A673 (cell line): ENCODE measurements at regions not wholly inside any gene's neighbourhood (a gene's known extent, or its start where the extent isn't known, plus 50 kb on each side); places are given as distances from the start of the nearest gene placed in this dataset.
"Not testable (repeated sequence)": the region's sequence is repeated elsewhere in the genome, so short reads cannot be mapped to it uniquely, and the experiment has no call there.

Source experiments
- BruUV-seq: library from RNA; stranded (reverse); fragments of 400-500 nt; replicated peaks from 2 replicates; lab custom pipeline; 2021; lab: Mats Ljungman, UMichigan
- CTCF ChIA-PET: fragments of 300-600 bp; sonication (Branson Sonifier 250); formaldehyde crosslinking; loops from one replicate; lab custom pipeline; 2022; ENCODE audit warnings: antibody characterized with exemption; lab: Charles Lee
- POLR2A ChIA-PET: fragments of 300-600 bp; sonication (Branson Sonifier 250); formaldehyde crosslinking; loops from one replicate; lab custom pipeline; 2022; ENCODE audit warnings: antibody characterized with exemption; ENCODE audit not compliant: low non-redundant PET; lab: Charles Lee
- DNase-seq: peaks from one replicate; pipeline ENCODE4 v3.0.0-alpha.2; 2015; ENCODE audit warnings: low spot score
- H3K27ac ChIP-seq: fragments of 200-600 bp; sonication (generic); 2 replicates; pipeline ENCODE4 v1.5.1; 2016; ENCODE audit warnings: mixed run types, low read depth, mild to moderate bottlenecking, mixed read lengths, antibody characterized with exemption, low read length; ENCODE audit not compliant: poor library complexity, severe bottlenecking
- H3K27me3 ChIP-seq: fragments of 200-600 bp; sonication (generic); replicated peaks from 2 replicates; pipeline ENCODE4 v1.6.1; 2017; ENCODE audit warnings: mixed run types, low read depth, mild to moderate bottlenecking, mixed read lengths, antibody characterized with exemption, low read length; ENCODE audit not compliant: insufficient read depth, poor library complexity
- H3K36me3 ChIP-seq: fragments of 200-600 bp; sonication (generic); 2 replicates; pipeline ENCODE4 v1.6.1; 2016; ENCODE audit warnings: mixed run types, mild to moderate bottlenecking, mixed read lengths, antibody characterized with exemption, low read length; ENCODE audit not compliant: insufficient read depth, poor library complexity, severe bottlenecking
- H3K4me1 ChIP-seq: fragments of 200-600 bp; sonication (generic); 2 replicates; pipeline ENCODE4 v1.6.1; 2017; ENCODE audit warnings: mixed run types, mild to moderate bottlenecking, mixed read lengths, antibody characterized with exemption, low read length; ENCODE audit not compliant: insufficient read depth, poor library complexity, severe bottlenecking
- H3K4me3 ChIP-seq: fragments of 200-600 bp; sonication (generic); 2 replicates; pipeline ENCODE4 v1.5.1; 2016; ENCODE audit warnings: low read depth, mixed run types, mild to moderate bottlenecking, mixed read lengths, low read length; ENCODE audit not compliant: poor library complexity, severe bottlenecking
- H3K9me3 ChIP-seq: fragments of 200-600 bp; sonication (generic); 2 replicates; pipeline ENCODE4 v1.6.1; 2016; ENCODE audit warnings: mixed run types, low read depth, mild to moderate bottlenecking, mixed read lengths, antibody characterized with exemption, low read length; ENCODE audit not compliant: poor library complexity, severe bottlenecking
- EZH2 ChIP-seq: fragments of 200-600 bp; sonication (generic); IDR thresholded peaks from 2 replicates; pipeline ENCODE4 v1.6.1; 2017; ENCODE audit warnings: borderline replicate concordance, low read depth, mild to moderate bottlenecking, mixed read lengths, antibody characterized with exemption, low read length; ENCODE audit not compliant: poor library complexity, severe bottlenecking
- intact Hi-C: fragments of 100-400 bp; cut with micrococcal nuclease; formaldehyde crosslinking; loops from one replicate; pipeline ENCODE4 v1.10.0; 2022; ENCODE audit not compliant: unreplicated experiment
- TF ChIP-seq, protein P1 (sequence below): fragments of 300-800, 200-600 bp; sonication (generic); conservative IDR thresholded peaks from 2 replicates; pipeline ENCODE4 v1.5.1; 2017; ENCODE audit warnings: low read depth, mild to moderate bottlenecking, antibody characterized with exemption, low read length, moderate library complexity, mixed read lengths

DNA sequence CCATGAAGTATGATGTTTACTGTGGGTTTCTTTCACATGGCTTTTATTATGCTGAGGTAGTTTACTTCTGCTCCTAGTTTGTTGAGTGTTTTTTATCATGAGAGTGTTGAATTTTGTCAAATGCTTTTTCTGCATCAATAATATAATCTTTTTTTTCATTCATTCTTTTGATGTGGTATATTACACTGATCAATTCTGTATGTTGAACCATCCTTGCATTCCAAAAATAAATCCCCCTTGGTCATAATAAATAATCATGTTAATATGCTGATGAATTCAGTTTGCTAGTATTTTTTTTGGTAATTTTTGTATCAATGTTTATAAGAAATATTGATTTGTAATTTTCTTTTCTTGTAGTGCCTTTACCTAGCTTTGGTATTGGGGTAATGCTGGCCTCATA is 97.9 kb upstream of the ZNF648 start:
- H3K27ac ChIP-seq: no peak overlapping the region
- CTCF ChIA-PET: no interaction called here
- intact Hi-C loops: no loop called here
- BruUV-seq: no TSS peak
- no peak overlapping the region for H3K4me3 ChIP-seq
- TF ChIP-seq, protein P1, sequence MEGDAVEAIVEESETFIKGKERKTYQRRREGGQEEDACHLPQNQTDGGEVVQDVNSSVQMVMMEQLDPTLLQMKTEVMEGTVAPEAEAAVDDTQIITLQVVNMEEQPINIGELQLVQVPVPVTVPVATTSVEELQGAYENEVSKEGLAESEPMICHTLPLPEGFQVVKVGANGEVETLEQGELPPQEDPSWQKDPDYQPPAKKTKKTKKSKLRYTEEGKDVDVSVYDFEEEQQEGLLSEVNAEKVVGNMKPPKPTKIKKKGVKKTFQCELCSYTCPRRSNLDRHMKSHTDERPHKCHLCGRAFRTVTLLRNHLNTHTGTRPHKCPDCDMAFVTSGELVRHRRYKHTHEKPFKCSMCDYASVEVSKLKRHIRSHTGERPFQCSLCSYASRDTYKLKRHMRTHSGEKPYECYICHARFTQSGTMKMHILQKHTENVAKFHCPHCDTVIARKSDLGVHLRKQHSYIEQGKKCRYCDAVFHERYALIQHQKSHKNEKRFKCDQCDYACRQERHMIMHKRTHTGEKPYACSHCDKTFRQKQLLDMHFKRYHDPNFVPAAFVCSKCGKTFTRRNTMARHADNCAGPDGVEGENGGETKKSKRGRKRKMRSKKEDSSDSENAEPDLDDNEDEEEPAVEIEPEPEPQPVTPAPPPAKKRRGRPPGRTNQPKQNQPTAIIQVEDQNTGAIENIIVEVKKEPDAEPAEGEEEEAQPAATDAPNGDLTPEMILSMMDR: no peak
- TF ChIP-seq EZH2: no peak
- H3K27me3 ChIP-seq: no peaks in the 10 kb centered on the region
- H3K9me3 ChIP-seq: peaks cover 3% of the 10 kb centered on the region
- DNase-seq: no peak
- H3K36me3 ChIP-seq: no peaks in the 10 kb centered on the region
- POLR2A ChIA-PET: no interaction called here
- H3K4me1 ChIP-seq: no peaks in the 10 kb centered on the region

DNA sequence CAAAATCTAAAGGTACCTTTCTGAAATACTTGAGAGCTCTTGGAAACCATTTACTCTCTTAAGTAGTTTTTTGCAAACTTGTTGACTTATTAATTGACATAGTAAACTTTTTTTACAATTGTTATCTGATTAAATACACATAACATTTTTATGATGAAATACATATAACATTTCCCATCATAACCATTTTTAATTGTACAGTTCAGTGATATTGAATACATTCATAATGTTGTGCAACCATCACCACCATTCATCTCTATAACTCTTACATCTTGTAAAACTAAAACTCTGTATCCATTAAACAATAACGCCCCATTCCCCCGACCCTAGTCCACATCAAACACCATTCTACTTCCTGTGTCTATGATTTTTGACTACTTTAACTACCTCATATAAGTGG is 95.7 kb upstream of the ZNF648 start:
- no peak for DNase-seq
- Histone ChIP-seq H3K4me1 (no peaks in the 10 kb centered on the region), H3K9me3 (peaks cover 3% of the 10 kb centered on the region), H3K27ac (no peak overlapping the region), H3K36me3 (no peaks in the 10 kb centered on the region), H3K27me3 (no peaks in the 10 kb centered on the region), H3K4me3 (no peak overlapping the region)
- intact Hi-C loops: no loop called here
- no peak for TF ChIP-seq EZH2
- TF ChIP-seq, protein P1: no peak
- BruUV-seq: no TSS peak
- ChIA-PET CTCF (no interaction called here), POLR2A (no interaction called here)

DNA sequence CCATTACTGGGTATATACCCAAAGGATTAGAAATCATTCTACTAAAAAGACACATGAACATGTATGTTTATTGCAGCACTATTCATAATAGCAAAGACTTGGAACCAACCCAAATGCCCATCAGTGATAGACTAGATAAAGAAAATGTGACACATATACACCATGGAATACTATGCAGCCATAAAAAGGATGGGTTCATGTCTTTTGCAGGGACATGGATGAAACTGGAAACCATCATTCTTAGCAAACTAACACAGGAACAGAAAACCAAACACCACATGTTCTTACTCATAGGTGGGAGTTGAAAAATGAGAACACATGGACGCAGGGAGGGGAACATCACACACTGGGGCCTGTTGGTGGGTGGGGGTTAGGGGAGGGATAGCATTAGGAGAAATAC is 92.9 kb upstream of the ZNF648 start:
- BruUV-seq, H3K4me1 ChIP-seq, DNase-seq, H3K4me3 ChIP-seq, H3K27me3 ChIP-seq, CTCF ChIA-PET, intact Hi-C loops, H3K9me3 ChIP-seq, H3K36me3 ChIP-seq, POLR2A ChIA-PET, H3K27ac ChIP-seq: not testable (repeated sequence)

DNA sequence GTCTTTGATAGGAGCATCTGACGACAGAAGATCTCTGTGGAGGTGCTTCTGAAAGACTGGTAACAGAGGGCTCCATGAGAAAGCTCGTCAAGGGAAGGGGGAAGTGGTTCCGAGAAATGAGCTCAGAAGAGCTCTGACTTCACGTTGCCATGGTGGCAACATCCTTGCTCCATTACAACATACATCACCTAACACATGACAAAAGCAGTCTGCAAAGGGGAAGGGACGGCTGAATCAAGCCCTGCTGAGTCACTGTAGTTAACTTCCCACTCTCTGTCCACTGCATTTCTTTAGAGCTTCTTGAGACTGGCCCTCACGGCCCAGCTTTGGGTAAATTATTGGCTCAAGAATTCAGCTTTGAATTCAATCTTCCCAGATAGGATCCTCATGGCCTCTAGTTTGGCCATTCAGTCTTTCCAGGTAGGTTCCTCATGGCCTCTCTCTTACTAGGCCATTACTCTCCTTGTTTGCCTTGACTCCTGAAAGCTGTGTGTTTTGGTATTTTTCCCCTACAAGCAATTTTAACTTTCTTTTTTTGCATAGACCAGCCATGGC is 88.0 kb upstream of the ZNF648 start:
- no peak overlapping the region for H3K4me3 ChIP-seq
- no TSS peak for BruUV-seq
- CTCF ChIA-PET: no interaction called here
- TF ChIP-seq, protein P1: no peak
- no peak for TF ChIP-seq EZH2
- no peaks in the 10 kb centered on the region for H3K27me3 ChIP-seq
- no peak overlapping the region for H3K27ac ChIP-seq
- no peaks in the 10 kb centered on the region for H3K36me3 ChIP-seq
- H3K4me1 ChIP-seq: no peaks in the 10 kb centered on the region
- POLR2A ChIA-PET: no interaction called here
- H3K9me3 ChIP-seq: no peaks in the 10 kb centered on the region
- intact Hi-C loops: no loop called here
- no peak for DNase-seq
